GM19328 (cell line): ENCODE measurements at regions not wholly inside any gene's neighbourhood (a gene's known extent, or its start where the extent isn't known, plus 50 kb on each side); places are given as distances from the start of the nearest gene placed in this dataset.

Source experiments
- ATAC-seq: cut with Tn5 transposase; IDR thresholded peaks from one replicate; pipeline ENCODE4 v1.9.1; 2021; ENCODE audit warnings: mild to moderate bottlenecking, moderate library complexity; ENCODE audit not compliant: unreplicated experiment

- no peak for ATAC-seq
Observed at GRCh38 chr5:74328221-74328630, 312.3 kb downstream of the ENC1 start.

- no peak for ATAC-seq
Observed at GRCh38 chr5:74327339-74327685, 313.2 kb downstream of the ENC1 start.

GRCh38 chr5:74326571-74327338 lies 313.8 kb downstream of the ENC1 start:
- ATAC-seq: peak; percentile 86

- ATAC-seq: no peak
Observed at GRCh38 chr5:74325866-74326265, 314.7 kb downstream of the ENC1 start.

GRCh38 chr5:74324556-74324955 lies 316.0 kb downstream of the ENC1 start:
- no peak for ATAC-seq

GRCh38 chr5:74322944-74323343 lies 317.6 kb downstream of the ENC1 start:
- ATAC-seq: no peak

- no peak for ATAC-seq
Observed at GRCh38 chr5:74322191-74322590, 318.3 kb downstream of the ENC1 start.

- ATAC-seq: no peak
Observed at GRCh38 chr5:74321326-74321725, 319.2 kb downstream of the ENC1 start.

- no peak for ATAC-seq
Observed at GRCh38 chr5:74320526-74320925, 320.0 kb downstream of the ENC1 start.

- ATAC-seq: no peak
Observed at GRCh38 chr5:74319076-74319475, 321.5 kb downstream of the ENC1 start.

- ATAC-seq: no peak
Observed at GRCh38 chr5:74316064-74316603, 324.4 kb downstream of the ENC1 start.

- no peak for ATAC-seq
Observed at GRCh38 chr5:74314906-74315305, 325.6 kb downstream of the ENC1 start.

GRCh38 chr5:74313896-74314295 lies 326.6 kb downstream of the ENC1 start:
- no peak for ATAC-seq

GRCh38 chr5:74312746-74313145 lies 327.8 kb downstream of the ENC1 start:
- no peak for ATAC-seq

- ATAC-seq: no peak
Observed at GRCh38 chr5:74311961-74312360, 328.6 kb downstream of the ENC1 start.

- ATAC-seq: no peak
Observed at GRCh38 chr5:74310997-74311930, 329.3 kb downstream of the ENC1 start.

- ATAC-seq: no peak
Observed at GRCh38 chr5:74310386-74310785, 330.1 kb downstream of the ENC1 start.

- no peak for ATAC-seq
Observed at GRCh38 chr5:74309050-74309449, 331.5 kb downstream of the ENC1 start.

GRCh38 chr5:74306845-74307244 lies 333.7 kb downstream of the ENC1 start:
- no peak for ATAC-seq

GRCh38 chr5:74304536-74304935 lies 336.0 kb downstream of the ENC1 start:
- ATAC-seq: no peak

- no peak for ATAC-seq
Observed at GRCh38 chr5:74303578-74303977, 336.9 kb downstream of the ENC1 start.

GRCh38 chr5:74301576-74301975 lies 339.0 kb downstream of the ENC1 start:
- ATAC-seq: no peak
